NCI-H1105 treated with DMSO at 0.1 percent for 48 hours (cell line): ENCODE measurements at regions not wholly inside any gene's neighbourhood (a gene's known extent, or its start where the extent isn't known, plus 50 kb on each side); places are given as distances from the start of the nearest gene placed in this dataset.
"Not testable (repeated sequence)": the region's sequence is repeated elsewhere in the genome, so short reads cannot be mapped to it uniquely, and the experiment has no call there.

Experiments
- DNase-seq: peaks from one replicate; lab custom pipeline; 2025; lab: John Stamatoyannopoulos, UW

GRCh38 chr20:55160037-55160436 is 684.6 kb downstream of the DOK5 start:
- DNase-seq: no peak

- DNase-seq: no peak
These were observed 683.8 kb downstream of the DOK5 start for GRCh38 chr20:55159230-55159629.

DNA sequence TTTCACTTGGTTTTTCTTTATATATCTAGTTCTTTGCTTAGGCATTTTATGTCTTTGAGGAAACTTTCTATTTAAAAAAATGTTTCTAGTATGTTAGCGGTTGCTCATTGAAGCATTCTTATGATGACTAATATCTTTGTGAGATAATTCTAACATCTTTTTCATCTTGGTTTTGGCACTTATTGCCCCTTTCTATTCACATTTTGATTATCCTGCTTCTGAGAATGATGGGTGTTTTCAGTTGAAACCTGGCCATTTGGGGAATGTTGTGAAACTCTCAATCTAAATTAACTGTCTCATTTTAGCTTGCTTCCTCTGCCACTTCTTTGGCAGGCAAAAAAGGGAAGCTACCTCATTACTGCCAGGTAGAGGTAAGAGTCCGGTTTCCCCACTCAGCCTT is 683.1 kb downstream of the DOK5 start:
- no peak for DNase-seq

GRCh38 chr20:55155360-55155759 is 680.0 kb downstream of the DOK5 start:
- no peak for DNase-seq

GRCh38 chr20:55153001-55153645 is 677.7 kb downstream of the DOK5 start:
- DNase-seq: no peak

- DNase-seq: no peak
These were observed 675.8 kb downstream of the DOK5 start for GRCh38 chr20:55151171-55151570.

- no peak for DNase-seq
These were observed 668.2 kb downstream of the DOK5 start for GRCh38 chr20:55143601-55144000.

DNA sequence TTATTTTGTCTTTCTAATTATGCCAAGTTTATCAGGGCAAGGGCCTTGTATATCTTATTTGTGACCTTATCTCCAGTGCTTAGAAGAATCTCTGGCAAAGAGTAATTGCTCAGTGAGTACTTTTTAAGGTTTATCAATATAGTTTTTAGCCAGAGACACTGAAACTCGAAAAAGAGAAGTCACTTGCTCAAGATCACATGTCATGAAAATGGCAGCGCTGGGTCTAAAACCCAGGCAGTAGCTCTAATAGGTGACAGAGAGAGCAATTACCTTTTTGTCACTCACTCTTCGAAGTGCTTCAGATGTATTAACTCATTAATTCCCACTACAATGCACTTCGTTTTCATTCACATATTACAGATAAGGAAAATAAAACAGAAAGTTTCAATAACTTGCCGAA is 667.5 kb downstream of the DOK5 start:
- DNase-seq: no peak

- DNase-seq: peak; percentile 90
These were observed 665.2 kb downstream of the DOK5 start for GRCh38 chr20:55140631-55141030.

DNA sequence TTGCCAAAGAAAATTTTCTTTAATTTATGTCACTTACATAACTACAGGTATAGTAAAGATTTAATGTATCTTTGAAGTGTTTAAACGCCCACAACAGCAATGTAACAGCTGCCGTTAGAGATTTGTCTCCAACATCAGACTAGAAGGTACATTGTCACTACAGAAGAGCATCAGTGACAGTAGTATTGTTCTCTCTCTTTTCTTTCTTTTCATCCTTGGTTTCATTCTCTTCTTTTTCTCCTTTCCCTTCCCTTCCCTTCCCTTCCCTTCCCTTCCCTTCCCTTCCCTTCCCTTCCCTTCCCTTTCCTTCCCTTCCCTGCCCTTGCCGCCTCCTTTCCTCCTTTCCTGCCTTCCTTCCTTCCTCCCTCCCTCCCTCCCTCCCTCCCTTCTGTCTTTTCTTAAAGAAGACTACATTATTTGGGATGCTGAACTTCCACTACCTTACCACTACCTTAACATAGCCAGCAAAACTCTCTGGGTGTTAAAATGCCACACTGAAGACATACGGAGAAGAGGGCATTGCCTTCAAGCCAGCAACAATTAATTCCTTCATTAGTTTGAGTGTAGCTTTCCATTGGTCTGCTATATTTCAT is 663.9 kb downstream of the DOK5 start:
- no peak for DNase-seq

GRCh38 chr20:55135923-55136322 is 660.5 kb downstream of the DOK5 start:
- DNase-seq: no peak

GRCh38 chr20:55132523-55132922 is 657.1 kb downstream of the DOK5 start:
- no peak for DNase-seq

DNA sequence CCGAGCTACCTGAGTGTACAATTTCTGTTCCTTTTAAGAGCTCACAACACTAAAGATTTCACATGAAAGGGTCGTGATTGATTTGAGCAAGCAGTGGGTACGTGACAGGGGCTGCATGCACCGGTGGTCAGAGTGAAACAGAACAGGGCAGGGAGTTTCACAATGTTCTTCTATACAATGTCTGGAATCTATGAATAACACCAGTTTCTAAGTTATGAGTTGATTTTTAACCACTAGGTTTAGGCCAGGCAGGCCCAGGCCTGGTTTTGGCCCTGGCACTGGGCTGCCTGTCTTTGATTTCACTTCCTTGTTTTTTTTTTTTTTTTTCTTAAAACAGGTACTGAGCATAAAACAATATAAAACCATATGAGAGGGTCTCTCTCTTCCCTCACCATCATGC is 642.2 kb downstream of the DOK5 start:
- not testable (repeated sequence) for DNase-seq

- no peak for DNase-seq
These were observed 641.2 kb downstream of the DOK5 start for GRCh38 chr20:55116598-55116997.

- no peak for DNase-seq
These were observed 627.8 kb downstream of the DOK5 start for GRCh38 chr20:55103188-55103587.

DNA sequence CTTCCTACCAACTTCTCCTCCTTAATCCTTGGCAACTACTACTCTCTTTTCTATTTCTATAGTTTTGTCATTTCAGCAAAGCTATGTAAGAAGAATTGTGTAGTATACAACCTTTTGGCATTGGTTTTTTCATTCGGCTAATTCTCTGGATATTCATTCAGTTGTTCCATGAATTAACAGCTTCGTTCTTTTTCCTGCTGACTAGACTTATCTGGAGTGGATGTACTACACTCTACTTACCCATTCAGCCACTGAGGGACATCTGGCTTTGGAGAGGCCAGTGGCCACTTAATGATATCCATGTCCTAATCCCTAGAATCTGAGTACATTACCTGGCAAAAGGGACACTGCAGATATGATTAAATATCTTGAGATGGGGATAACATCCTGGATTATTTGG is 623.9 kb downstream of the DOK5 start:
- no peak for DNase-seq

DNA sequence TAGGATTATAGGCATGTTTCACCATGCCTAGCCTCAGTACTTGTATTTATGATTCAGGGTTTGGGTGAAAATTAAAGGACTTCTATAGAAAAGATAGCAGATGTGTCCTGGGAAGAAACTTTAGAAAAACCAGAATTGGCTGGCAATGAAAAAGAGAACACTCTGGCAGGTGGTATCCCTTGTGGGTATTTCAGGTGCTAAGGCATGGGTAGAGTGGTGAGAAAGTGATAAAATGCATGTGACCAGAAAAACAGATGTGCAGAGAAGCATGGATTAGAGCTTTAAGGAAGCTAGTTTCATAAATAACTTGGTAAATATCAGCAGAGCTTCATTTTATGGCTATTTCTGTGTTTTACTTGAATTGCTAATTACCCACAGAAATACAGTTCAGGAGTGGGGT is 622.2 kb downstream of the DOK5 start:
- no peak for DNase-seq

DNA sequence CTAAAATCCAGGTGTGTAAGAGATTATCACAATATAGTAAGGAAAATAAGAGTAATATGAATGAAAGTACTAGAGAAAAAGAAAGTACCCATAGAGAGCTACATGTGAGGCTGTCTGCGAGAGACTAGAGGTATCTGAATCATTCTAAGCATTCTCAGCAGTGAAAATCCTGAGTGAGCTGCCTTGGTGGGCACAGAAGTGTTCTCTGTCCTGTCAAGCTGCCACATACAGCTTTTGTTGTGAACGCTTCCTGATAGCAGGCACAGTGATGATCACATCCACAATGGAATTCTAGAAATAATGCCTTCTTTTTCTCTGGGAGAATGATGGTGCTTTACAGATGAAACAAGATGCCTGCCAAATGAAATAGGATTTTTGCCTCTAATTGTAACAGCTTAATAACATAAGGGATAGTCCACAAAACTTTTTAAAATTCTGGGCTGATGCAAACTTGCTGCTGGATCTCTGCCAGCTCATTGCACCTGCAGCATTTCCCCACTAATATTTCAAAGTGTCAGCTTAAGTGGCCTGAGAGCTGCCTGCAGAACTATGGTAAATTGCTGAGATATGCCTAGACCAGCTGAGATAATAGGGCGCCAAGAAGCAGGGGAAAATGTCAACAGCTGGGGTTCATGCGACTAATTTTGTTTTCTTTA is 620.5 kb downstream of the DOK5 start:
- DNase-seq: peak; percentile 69

DNA sequence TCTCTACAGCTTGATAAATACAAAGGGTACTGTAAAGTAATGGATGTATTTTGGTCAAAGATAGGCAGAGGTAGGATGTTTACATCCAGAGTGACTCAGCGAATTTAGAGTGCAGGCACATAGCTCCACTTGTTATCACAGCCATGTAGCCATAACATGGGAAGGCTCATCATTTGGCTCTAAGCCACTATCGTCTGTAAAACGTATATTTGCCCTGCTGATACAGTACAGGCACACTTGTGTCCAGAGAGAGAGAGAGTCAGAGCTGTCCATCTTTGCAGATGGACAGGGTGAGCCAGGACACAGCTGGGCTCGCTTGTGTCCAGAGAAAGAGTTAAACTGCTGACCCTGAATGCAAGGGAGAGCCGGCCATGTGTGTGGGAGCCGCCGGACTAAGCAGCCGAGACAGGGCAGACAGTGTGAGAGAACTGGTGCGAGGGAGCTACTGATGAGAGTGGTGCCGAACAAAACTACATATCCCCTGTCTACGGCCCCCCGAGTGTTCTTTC is 619.0 kb downstream of the DOK5 start:
- DNase-seq: no peak

DNA sequence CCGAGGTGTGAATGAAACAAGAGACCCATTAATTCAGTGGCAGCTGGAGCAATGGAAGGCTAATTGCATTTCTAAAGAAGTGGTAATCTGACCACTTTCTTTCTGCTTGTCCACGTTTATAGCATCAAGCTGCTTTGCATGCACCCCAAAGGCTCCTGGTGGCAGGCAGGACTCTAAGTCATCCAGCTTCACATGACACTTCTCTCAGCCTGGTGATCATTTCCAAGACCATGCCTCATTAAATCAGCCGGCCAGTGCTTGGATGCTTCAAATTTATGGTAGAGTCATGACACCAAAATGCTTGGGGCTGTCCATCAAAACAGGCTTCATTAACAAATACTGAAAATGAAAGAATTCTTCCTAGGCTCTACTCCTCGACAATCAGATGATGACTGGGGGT is 614.9 kb downstream of the DOK5 start:
- no peak for DNase-seq

GRCh38 chr20:55086421-55086820 is 611.0 kb downstream of the DOK5 start:
- DNase-seq: no peak

- DNase-seq: no peak
These were observed 604.5 kb downstream of the DOK5 start for GRCh38 chr20:55079917-55080316.

DNA sequence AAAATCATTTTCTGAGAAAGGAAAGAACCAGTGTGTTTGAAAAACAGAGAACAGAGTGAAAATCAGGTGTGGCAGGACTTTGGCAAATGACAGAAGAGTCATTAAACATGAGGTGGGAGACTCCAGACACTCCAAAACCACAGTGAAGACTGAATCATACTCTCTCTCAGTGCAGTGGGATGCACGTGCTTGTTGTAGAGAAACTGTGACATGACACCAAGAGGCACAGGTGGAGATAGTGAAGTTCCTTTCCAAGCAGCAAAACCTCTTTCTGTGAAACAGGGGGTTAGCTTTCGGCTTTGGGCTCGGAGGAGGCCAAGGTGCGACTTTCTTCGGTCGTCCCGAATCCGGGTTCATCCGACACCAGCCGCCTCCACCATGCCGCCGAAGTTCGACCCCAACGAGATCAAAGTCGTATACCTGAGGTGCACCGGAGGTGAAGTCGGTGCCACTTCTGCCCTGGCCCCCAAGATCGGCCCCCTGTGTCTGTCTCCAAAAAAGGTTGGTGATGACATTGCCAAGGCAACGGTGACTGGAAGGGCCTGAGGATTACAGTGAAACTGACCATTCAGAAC is 599.0 kb downstream of the DOK5 start:
- DNase-seq: not testable (repeated sequence)
